ENCODE measurements at regions not wholly inside any gene's neighbourhood (a gene's known extent, or its start where the extent isn't known, plus 50 kb on each side); places are given as distances from the start of the nearest gene placed in this dataset.

DNA sequence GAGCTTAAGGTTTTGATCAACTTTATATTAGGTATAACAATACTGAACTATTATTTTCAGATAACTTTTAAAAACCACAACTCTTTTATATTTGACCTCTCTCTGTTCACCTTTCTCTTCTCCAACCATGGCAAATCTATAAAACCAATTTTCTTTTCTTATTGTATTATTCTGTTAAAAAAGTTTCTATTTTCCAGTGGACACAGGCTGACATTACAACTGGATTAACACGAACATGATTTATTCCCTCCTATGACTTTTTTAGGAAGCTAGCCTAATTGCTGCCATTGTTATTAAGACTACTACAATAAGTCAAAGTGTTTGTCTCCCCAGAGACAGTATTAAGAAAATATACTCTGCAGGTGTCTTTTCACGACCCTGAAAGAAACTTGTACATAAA is 2291.1 kb upstream of the PCDH20 start:
- TF ChIP-seq CEBPB (IDR thresholded peaks at IDR 0.05) (no peak), TAF1 (IDR thresholded peaks at IDR 0.05; ENCODE audit: low read depth) (no peak), YY1 (IDR thresholded peaks at IDR 0.05; ENCODE audit: low read depth) (no peak), ZBTB7A (IDR thresholded peaks at IDR 0.05; ENCODE audit: low read depth) (no peak)
- TF ChIP-seq, protein P1, sequence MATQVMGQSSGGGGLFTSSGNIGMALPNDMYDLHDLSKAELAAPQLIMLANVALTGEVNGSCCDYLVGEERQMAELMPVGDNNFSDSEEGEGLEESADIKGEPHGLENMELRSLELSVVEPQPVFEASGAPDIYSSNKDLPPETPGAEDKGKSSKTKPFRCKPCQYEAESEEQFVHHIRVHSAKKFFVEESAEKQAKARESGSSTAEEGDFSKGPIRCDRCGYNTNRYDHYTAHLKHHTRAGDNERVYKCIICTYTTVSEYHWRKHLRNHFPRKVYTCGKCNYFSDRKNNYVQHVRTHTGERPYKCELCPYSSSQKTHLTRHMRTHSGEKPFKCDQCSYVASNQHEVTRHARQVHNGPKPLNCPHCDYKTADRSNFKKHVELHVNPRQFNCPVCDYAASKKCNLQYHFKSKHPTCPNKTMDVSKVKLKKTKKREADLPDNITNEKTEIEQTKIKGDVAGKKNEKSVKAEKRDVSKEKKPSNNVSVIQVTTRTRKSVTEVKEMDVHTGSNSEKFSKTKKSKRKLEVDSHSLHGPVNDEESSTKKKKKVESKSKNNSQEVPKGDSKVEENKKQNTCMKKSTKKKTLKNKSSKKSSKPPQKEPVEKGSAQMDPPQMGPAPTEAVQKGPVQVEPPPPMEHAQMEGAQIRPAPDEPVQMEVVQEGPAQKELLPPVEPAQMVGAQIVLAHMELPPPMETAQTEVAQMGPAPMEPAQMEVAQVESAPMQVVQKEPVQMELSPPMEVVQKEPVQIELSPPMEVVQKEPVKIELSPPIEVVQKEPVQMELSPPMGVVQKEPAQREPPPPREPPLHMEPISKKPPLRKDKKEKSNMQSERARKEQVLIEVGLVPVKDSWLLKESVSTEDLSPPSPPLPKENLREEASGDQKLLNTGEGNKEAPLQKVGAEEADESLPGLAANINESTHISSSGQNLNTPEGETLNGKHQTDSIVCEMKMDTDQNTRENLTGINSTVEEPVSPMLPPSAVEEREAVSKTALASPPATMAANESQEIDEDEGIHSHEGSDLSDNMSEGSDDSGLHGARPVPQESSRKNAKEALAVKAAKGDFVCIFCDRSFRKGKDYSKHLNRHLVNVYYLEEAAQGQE (IDR thresholded peaks at IDR 0.05; ENCODE audit: low read depth): no peak
